Naive thymus-derived CD4-positive, alpha-beta T cell (primary cell): ENCODE measurements at regions not wholly inside any gene's neighbourhood (a gene's known extent, or its start where the extent isn't known, plus 50 kb on each side); places are given as distances from the start of the nearest gene placed in this dataset.
"Not testable (repeated sequence)": the region's sequence is repeated elsewhere in the genome, so short reads cannot be mapped to it uniquely, and the experiment has no call there.

Experiments
- ATAC-seq: fragments of 150-1000 bp; cut with Tn5 transposase; 2 replicates; pipeline ENCODE4 v1.10.0; 2021; ENCODE audit warnings: mild to moderate bottlenecking, moderate library complexity
- CTCF ChIA-PET: fragments of 350-600 bp; sonication (Branson Sonifier 250); formaldehyde crosslinking; loops from one replicate; lab custom pipeline; 2021; ENCODE audit warnings: antibody characterized with exemption; lab: Charles Lee
- POLR2A ChIA-PET: fragments of 350-600 bp; sonication (Branson Sonifier 250); formaldehyde crosslinking; loops from one replicate; lab custom pipeline; 2021; ENCODE audit warnings: antibody characterized with exemption, inconsistent platforms; lab: Charles Lee
- DNase-seq, 9 donors: peaks; one replicate each; pipeline versions ENCODE4 v3.0.0 to v3.0.0-alpha.2; 2020 to 2022; ENCODE audit warnings: mixed read lengths in 1 of 9
- H3K27ac ChIP-seq: one replicate; pipeline ENCODE4 v1.7.0; 2013; ENCODE audit warnings: mild to moderate bottlenecking, low read depth, low read length, moderate library complexity
- H3K27me3 ChIP-seq, 2 donors: one replicate each; pipeline ENCODE4 v1.7.0; 2013; ENCODE audit warnings: low read length in 2 of 2, mild to moderate bottlenecking in 2 of 2, moderate library complexity in 2 of 2; ENCODE audit not compliant: control insufficient read depth in 2 of 2, insufficient read depth in 2 of 2
- H3K36me3 ChIP-seq, 3 experiments: 1 replicate in 2 of 3; 2 replicates in 1 of 3; pipeline ENCODE4 v1.7.0; 2013; ENCODE audit warnings: low read length in 3 of 3, mild to moderate bottlenecking in 3 of 3, moderate library complexity in 1 of 3; ENCODE audit not compliant: insufficient read depth in 3 of 3, control insufficient read depth in 2 of 3
- H3K4me1 ChIP-seq, 2 donors: one replicate each; pipeline ENCODE4 v1.7.0; 2013; ENCODE audit warnings: low read length in 2 of 2, mild to moderate bottlenecking in 2 of 2, moderate library complexity in 1 of 2; ENCODE audit not compliant: control insufficient read depth in 2 of 2, insufficient read depth in 2 of 2
- H3K4me3 ChIP-seq: 2 replicates; pipeline ENCODE4 v1.7.0; 2013; ENCODE audit warnings: mild to moderate bottlenecking, low read length
- H3K9me3 ChIP-seq, 3 experiments: 1 replicate in 2 of 3; 2 replicates in 1 of 3; pipeline ENCODE4 v1.7.0; 2013; ENCODE audit warnings: low read length in 3 of 3; ENCODE audit not compliant: control insufficient read depth in 2 of 3
- H3K27ac Mint-ChIP-seq, 9 donors: one replicate each; pipeline ENCODE4 v1.8.0; 2020 to 2022; ENCODE audit warnings: mixed read lengths in 9 of 9, mild to moderate bottlenecking in 8 of 9, moderate library complexity in 5 of 9, inconsistent platforms in 2 of 9
- H3K27me3 Mint-ChIP-seq, 5 donors: one replicate each; pipeline ENCODE4 v1.8.0; 2021 to 2022; ENCODE audit warnings: mixed read lengths in 5 of 5, mild to moderate bottlenecking in 1 of 5
- H3K36me3 Mint-ChIP-seq, 5 donors: one replicate each; pipeline ENCODE4 v1.8.0; 2020 to 2022; ENCODE audit warnings: mixed read lengths in 5 of 5, mild to moderate bottlenecking in 3 of 5, inconsistent platforms in 1 of 5
- H3K4me1 Mint-ChIP-seq, 7 donors: one replicate each; pipeline ENCODE4 v1.8.0; 2020 to 2022; ENCODE audit warnings: mixed read lengths in 7 of 7, mild to moderate bottlenecking in 3 of 7, inconsistent platforms in 1 of 7
- H3K4me3 Mint-ChIP-seq, 10 donors: one replicate each; pipeline ENCODE4 v1.8.0; 2020 to 2022; ENCODE audit warnings: mild to moderate bottlenecking in 10 of 10, mixed read lengths in 10 of 10, moderate library complexity in 6 of 10, inconsistent platforms in 2 of 10
- H3K9me3 Mint-ChIP-seq, 11 donors: one replicate each; pipeline ENCODE4 v1.8.0; 2020 to 2022; ENCODE audit warnings: mixed read lengths in 11 of 11, mild to moderate bottlenecking in 4 of 11, inconsistent platforms in 1 of 11, moderate library complexity in 1 of 11
- intact Hi-C, 2 donors: fragments of 100-400 bp; cut with micrococcal nuclease; formaldehyde crosslinking; loops; one replicate each; pipeline ENCODE4 v1.15.1; 2023

DNA sequence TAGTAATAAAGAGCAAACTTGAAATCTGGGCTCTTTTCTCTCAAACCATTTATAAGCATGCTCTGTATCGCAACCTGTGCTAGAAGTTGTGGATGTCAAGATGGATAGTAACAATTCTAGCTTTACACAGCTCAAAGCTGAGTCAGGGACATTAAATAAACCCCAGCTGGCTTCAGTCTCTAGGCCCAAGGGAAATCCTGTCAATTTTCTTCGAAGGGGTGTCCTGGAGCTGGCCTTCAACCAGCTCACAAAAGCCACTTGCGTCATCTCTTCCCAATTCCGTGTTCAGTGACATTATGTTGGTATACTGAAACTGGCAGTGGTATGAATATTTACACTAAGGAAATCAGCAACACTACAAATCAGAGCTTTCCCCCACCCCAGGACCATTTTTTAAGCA, 89.8 kb upstream of the PRKG2 start:
- ChIA-PET CTCF (no interaction called here), POLR2A (no interaction called here)
- Mint-ChIP-seq H3K27me3 (peaks cover 0 to 31% (median 24%) of the 10 kb centered on the region in 5 donors), H3K4me1 (no peaks in the 10 kb centered on the region), H3K4me3 (no peak overlapping the region), H3K36me3 (no peaks in the 10 kb centered on the region), H3K27ac (no peak overlapping the region), H3K9me3 (peaks cover 0 to 4% (median 0%) of the 10 kb centered on the region in 11 donors)
- intact Hi-C loops: no loop called here
- H3K36me3 ChIP-seq: no peaks in the 10 kb centered on the region
- H3K4me3 ChIP-seq: no peak overlapping the region
- DNase-seq (no peak), ATAC-seq (no peak)
- H3K27me3 ChIP-seq: no peaks in the 10 kb centered on the region
- no peak overlapping the region for H3K27ac ChIP-seq
- no peaks in the 10 kb centered on the region for H3K4me1 ChIP-seq
- no peaks in the 10 kb centered on the region for H3K9me3 ChIP-seq

DNA sequence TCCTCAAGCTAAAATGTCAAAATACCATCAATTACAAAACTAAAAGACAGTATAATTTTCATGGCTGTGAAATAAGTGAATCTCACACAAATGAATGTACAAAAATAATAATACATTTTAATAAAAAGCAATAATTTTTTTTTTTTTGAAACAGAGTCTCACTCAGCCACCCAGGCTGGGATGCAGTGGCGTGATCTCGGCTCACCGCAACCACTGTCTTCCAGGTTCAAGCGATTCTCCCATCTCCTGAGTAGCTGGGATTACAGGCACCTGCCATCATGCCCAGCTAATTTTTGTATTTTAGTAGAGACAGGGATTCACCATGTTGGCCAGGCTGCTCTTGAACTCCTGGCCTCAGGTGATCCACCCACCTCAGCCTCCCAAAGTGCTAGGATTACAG, 85.3 kb upstream of the PRKG2 start:
- Mint-ChIP-seq H3K9me3 (peaks cover 0 to 23% (median 12%) of the 10 kb centered on the region in 11 donors), H3K36me3 (peaks cover 0 to 10% (median 0%) of the 10 kb centered on the region in 5 donors), H3K27me3 (peaks cover 0 to 22% (median 20%) of the 10 kb centered on the region in 5 donors)
- CTCF ChIA-PET: interaction anchor here (0.6 kb wide), 1 partner anchor 598 kb away, joined by 5 read pairs; no protein-coding TSS in a partner anchor
- ATAC-seq, H3K9me3 ChIP-seq, intact Hi-C loops, H3K4me1 Mint-ChIP-seq, DNase-seq, POLR2A ChIA-PET, H3K27ac ChIP-seq, H3K4me3 ChIP-seq, H3K27ac Mint-ChIP-seq, H3K27me3 ChIP-seq, H3K4me3 Mint-ChIP-seq, H3K4me1 ChIP-seq, H3K36me3 ChIP-seq: not testable (repeated sequence)

DNA sequence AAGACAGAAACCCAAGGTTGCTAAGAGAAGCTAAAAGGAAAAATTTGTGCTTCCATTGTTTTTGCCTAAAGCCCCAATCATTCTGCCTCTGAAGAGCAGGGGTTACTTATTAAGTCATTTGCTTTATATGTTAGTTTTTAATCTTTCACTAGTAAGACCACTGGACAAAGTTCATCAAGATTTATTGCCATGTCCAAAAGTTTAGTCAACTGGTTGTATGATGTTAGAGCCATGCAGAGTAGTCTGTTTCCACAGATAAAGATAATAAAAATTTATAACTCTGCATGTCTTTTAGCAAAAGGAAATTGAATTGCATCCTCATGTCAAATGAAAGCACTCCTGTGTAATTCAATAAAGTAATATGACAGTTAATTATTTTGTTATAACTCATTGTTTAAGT, 75.8 kb upstream of the PRKG2 start:
- no peaks in the 10 kb centered on the region for H3K9me3 ChIP-seq
- ATAC-seq (no peak), DNase-seq (no peak)
- no peak overlapping the region for H3K27ac Mint-ChIP-seq
- H3K4me1 Mint-ChIP-seq: no peaks in the 10 kb centered on the region
- POLR2A ChIA-PET: no interaction called here
- no peaks in the 10 kb centered on the region for H3K4me1 ChIP-seq
- H3K9me3 Mint-ChIP-seq: peaks cover 0 to 1% (median 0%) of the 10 kb centered on the region in 11 donors
- no peak overlapping the region for H3K27ac ChIP-seq
- no peaks in the 10 kb centered on the region for H3K36me3 Mint-ChIP-seq
- H3K27me3 Mint-ChIP-seq: peaks cover 0 to 27% (median 16%) of the 10 kb centered on the region in 5 donors
- H3K36me3 ChIP-seq: no peaks in the 10 kb centered on the region
- intact Hi-C loops: no loop called here
- no peak overlapping the region for H3K4me3 ChIP-seq
- CTCF ChIA-PET: no interaction called here
- H3K4me3 Mint-ChIP-seq: no peak overlapping the region
- H3K27me3 ChIP-seq: no peaks in the 10 kb centered on the region

DNA sequence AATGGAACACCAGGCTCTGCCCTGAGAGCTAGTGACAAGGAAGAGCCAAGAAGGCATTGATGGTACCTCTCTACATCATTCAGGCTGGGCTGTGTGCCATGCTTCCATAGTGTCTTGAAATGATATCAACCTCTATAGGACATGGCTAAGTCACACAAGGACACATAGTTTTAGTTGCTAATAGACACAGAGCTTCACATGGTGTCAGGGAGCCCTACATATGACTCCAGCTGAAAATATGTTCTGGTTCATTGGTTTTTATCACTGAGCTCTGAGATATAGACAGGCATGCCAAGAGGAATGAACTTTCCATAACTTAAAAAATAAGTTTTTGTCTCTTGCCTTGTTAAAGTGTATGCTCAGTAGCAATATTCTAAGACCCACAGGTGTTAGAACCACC, 72.1 kb upstream of the PRKG2 start:
- no peak for DNase-seq
- Histone ChIP-seq H3K27me3 (no peaks in the 10 kb centered on the region), H3K36me3 (no peaks in the 10 kb centered on the region), H3K27ac (no peak overlapping the region), H3K4me3 (no peak overlapping the region), H3K9me3 (no peaks in the 10 kb centered on the region), H3K4me1 (no peaks in the 10 kb centered on the region)
- POLR2A ChIA-PET: no interaction called here
- H3K36me3 Mint-ChIP-seq: no peaks in the 10 kb centered on the region
- ATAC-seq: no peak
- CTCF ChIA-PET: no interaction called here
- intact Hi-C loops: no loop called here
- H3K4me3 Mint-ChIP-seq: no peak overlapping the region
- no peaks in the 10 kb centered on the region for H3K4me1 Mint-ChIP-seq
- H3K9me3 Mint-ChIP-seq: peaks cover 0 to 1% (median 0%) of the 10 kb centered on the region in 11 donors
- peaks cover 0 to 41% (median 19%) of the 10 kb centered on the region in 5 donors for H3K27me3 Mint-ChIP-seq
- H3K27ac Mint-ChIP-seq: no peak overlapping the region

- no peaks in the 10 kb centered on the region for H3K36me3 Mint-ChIP-seq
- Histone ChIP-seq H3K36me3 (no peaks in the 10 kb centered on the region), H3K9me3 (no peaks in the 10 kb centered on the region), H3K27me3 (no peaks in the 10 kb centered on the region), H3K4me3 (no peak overlapping the region), H3K4me1 (no peaks in the 10 kb centered on the region), H3K27ac (no peak overlapping the region)
- no peak for DNase-seq
- CTCF ChIA-PET: no interaction called here
- intact Hi-C loops: no loop called here
- H3K27me3 Mint-ChIP-seq: peaks cover 3 to 33% (median 9%) of the 10 kb centered on the region in 5 donors
- no peak overlapping the region for H3K27ac Mint-ChIP-seq
- H3K4me3 Mint-ChIP-seq: no peak overlapping the region
- H3K4me1 Mint-ChIP-seq: no peaks in the 10 kb centered on the region
- H3K9me3 Mint-ChIP-seq: peaks cover 0 to 6% (median 0%) of the 10 kb centered on the region in 11 donors
- POLR2A ChIA-PET: no interaction called here
- ATAC-seq: no peak
Observed at GRCh38 chr4:81282131-81282530, 67.1 kb upstream of the PRKG2 start.

GRCh38 chr4:81274460-81274859, 59.4 kb upstream of the PRKG2 start:
- ChIA-PET POLR2A (no interaction called here), CTCF (no interaction called here)
- H3K36me3 Mint-ChIP-seq: no peaks in the 10 kb centered on the region
- peaks cover 0 to 25% (median 12%) of the 10 kb centered on the region in 11 donors for H3K9me3 Mint-ChIP-seq
- H3K4me3 Mint-ChIP-seq: no peak overlapping the region
- Histone ChIP-seq H3K27ac (no peak overlapping the region), H3K27me3 (no peaks in the 10 kb centered on the region), H3K4me1 (no peaks in the 10 kb centered on the region), H3K36me3 (no peaks in the 10 kb centered on the region), H3K9me3 (no peaks in the 10 kb centered on the region), H3K4me3 (no peak overlapping the region)
- H3K27ac Mint-ChIP-seq: no peak overlapping the region
- no peaks in the 10 kb centered on the region for H3K4me1 Mint-ChIP-seq
- intact Hi-C loops: no loop called here
- ATAC-seq: no peak
- peaks cover 0 to 16% (median under 1%) of the 10 kb centered on the region in 5 donors for H3K27me3 Mint-ChIP-seq
- DNase-seq: no peak

GRCh38 chr4:81272671-81273070, 57.6 kb upstream of the PRKG2 start:
- Histone ChIP-seq H3K27ac (no peak overlapping the region), H3K27me3 (no peaks in the 10 kb centered on the region), H3K36me3 (no peaks in the 10 kb centered on the region), H3K4me1 (no peaks in the 10 kb centered on the region), H3K4me3 (no peak overlapping the region), H3K9me3 (no peaks in the 10 kb centered on the region)
- DNase-seq (no peak), ATAC-seq (no peak)
- Mint-ChIP-seq H3K27me3 (peaks cover 0 to 25% (median 0%) of the 10 kb centered on the region in 5 donors), H3K9me3 (peaks cover 0 to 35% (median 15%) of the 10 kb centered on the region in 11 donors), H3K4me1 (no peaks in the 10 kb centered on the region), H3K4me3 (no peak overlapping the region), H3K36me3 (no peaks in the 10 kb centered on the region), H3K27ac (no peak overlapping the region)
- intact Hi-C loops: no loop called here
- POLR2A ChIA-PET: no interaction called here
- CTCF ChIA-PET: no interaction called here
